Suppressor macrophage (primary cell): ENCODE measurements at regions not wholly inside any gene's neighbourhood (a gene's known extent, or its start where the extent isn't known, plus 50 kb on each side); places are given as distances from the start of the nearest gene placed in this dataset.

ENCODE experiments used
- DNase-seq, 4 experiments: peaks; one replicate each; pipeline ENCODE4 v3.0.0-alpha.2; 2020 to 2022

GRCh38 chr2:126510960-126511359 is 145.0 kb upstream of the GYPC start:
- DNase-seq, result no peak

- DNase-seq, result no peak
These were observed 143.9 kb upstream of the GYPC start for GRCh38 chr2:126512026-126512425.

- no peak for DNase-seq
These were observed 142.9 kb upstream of the GYPC start for GRCh38 chr2:126513033-126513432.

- DNase-seq, result peak in 1 of 4 experiments; percentile 4
These were observed 140.5 kb upstream of the GYPC start for GRCh38 chr2:126515471-126515870.

- DNase-seq, result no peak
These were observed 137.8 kb upstream of the GYPC start for GRCh38 chr2:126518196-126518595.

GRCh38 chr2:126527836-126528490 is 128.0 kb upstream of the GYPC start:
- DNase-seq, result peak; percentile 49 to 72 (median 62)

GRCh38 chr2:126531029-126531428 is 124.9 kb upstream of the GYPC start:
- no peak for DNase-seq

GRCh38 chr2:126534478-126534877 is 121.5 kb upstream of the GYPC start:
- DNase-seq, result no peak

- DNase-seq, result no peak
These were observed 120.5 kb upstream of the GYPC start for GRCh38 chr2:126535408-126535807.

GRCh38 chr2:126536605-126537200 is 119.3 kb upstream of the GYPC start:
- DNase-seq, result no peak

- no peak for DNase-seq
These were observed 116.9 kb upstream of the GYPC start for GRCh38 chr2:126539101-126539500.

GRCh38 chr2:126542247-126542646 is 113.7 kb upstream of the GYPC start:
- no peak for DNase-seq

GRCh38 chr2:126543081-126543480 is 112.9 kb upstream of the GYPC start:
- peak in 2 of 4 experiments; percentile 6 to 14 for DNase-seq

GRCh38 chr2:126558029-126558428 is 97.9 kb upstream of the GYPC start:
- no peak for DNase-seq

- no peak for DNase-seq
These were observed 87.2 kb upstream of the GYPC start for GRCh38 chr2:126568734-126569133.

GRCh38 chr2:126571403-126571802 is 84.6 kb upstream of the GYPC start:
- DNase-seq, result peak in 2 of 4 experiments; percentile 2 to 7

- DNase-seq, result no peak
These were observed 80.3 kb upstream of the GYPC start for GRCh38 chr2:126575631-126576030.

- DNase-seq, result no peak
These were observed 76.1 kb upstream of the GYPC start for GRCh38 chr2:126579868-126580267.

- no peak for DNase-seq
These were observed 69.6 kb upstream of the GYPC start for GRCh38 chr2:126586317-126586716.

GRCh38 chr2:126599062-126599461 is 56.9 kb upstream of the GYPC start:
- DNase-seq, result no peak

GRCh38 chr2:126600742-126601141 is 55.2 kb upstream of the GYPC start:
- DNase-seq, result no peak

GRCh38 chr2:126602334-126602733 is 53.6 kb upstream of the GYPC start:
- DNase-seq, result no peak
